Endothelial cell of umbilical vein (primary cell): ENCODE measurements at regions not wholly inside any gene's neighbourhood (a gene's known extent, or its start where the extent isn't known, plus 50 kb on each side); places are given as distances from the start of the nearest gene placed in this dataset.

Experiments used
- BruUV-seq: library from RNA; stranded (reverse); fragments of 400-500 nt; replicated peaks from 2 replicates; lab custom pipeline; 2021; lab: Mats Ljungman, UMichigan
- CTCF ChIA-PET: fragments of 300-600, 350-600 bp; sonication (Branson Sonifier 250); formaldehyde crosslinking; loops from one replicate; lab custom pipeline; 2021; ENCODE audit warnings: antibody characterized with exemption, inconsistent platforms; lab: Charles Lee
- POLR2A ChIA-PET: fragments of 300-600, 350-600 bp; sonication (Branson Sonifier 250); formaldehyde crosslinking; loops from one replicate; lab custom pipeline; 2021; ENCODE audit warnings: antibody characterized with exemption, inconsistent platforms; lab: Charles Lee
- DNase-seq: peaks from one replicate; pipeline ENCODE4 v3.0.0-alpha.2; 2011; ENCODE audit warnings: low read depth, low spot score
- FAIRE-seq: peaks from 2 replicates; lab custom pipeline; 2011; peaks lifted over from hg19 to GRCh38; lab: Jason Lieb, UNC
- H2AFZ ChIP-seq: 2 replicates; pipeline ENCODE4 v1.6.0; 2012; ENCODE audit warnings: low read depth, low read length, control low read depth, inconsistent platforms
- H3K27ac ChIP-seq: 2 replicates; pipeline ENCODE4 v1.5.1; 2011; ENCODE audit warnings: low read depth, mild to moderate bottlenecking, control low read depth, low read length, moderate library complexity; ENCODE audit not compliant: insufficient read depth
- H3K27me3 ChIP-seq, 2 experiments: 2 replicates each; pipeline versions ENCODE4 v1.6.0 to v1.6.1; 2011; ENCODE audit warnings: low read length in 2 of 2, mixed read lengths in 1 of 2; ENCODE audit not compliant: control insufficient read depth in 2 of 2, insufficient read depth in 2 of 2
- H3K36me3 ChIP-seq, 2 experiments: 2 replicates in 1 of 2; 3 replicates in 1 of 2; pipeline ENCODE4 v1.5.1; 2011; ENCODE audit warnings: low read length in 2 of 2, mild to moderate bottlenecking in 1 of 2, moderate library complexity in 1 of 2; ENCODE audit not compliant: control insufficient read depth in 2 of 2, insufficient read depth in 2 of 2; ENCODE audit errors: extremely low read depth in 1 of 2
- H3K4me1 ChIP-seq: 3 replicates; pipeline ENCODE4 v1.5.1; 2011; ENCODE audit warnings: mild to moderate bottlenecking, low read length; ENCODE audit not compliant: control insufficient read depth, insufficient read depth; ENCODE audit errors: extremely low read depth
- H3K4me2 ChIP-seq: 2 replicates; pipeline ENCODE4 v1.6.1; 2011; ENCODE audit warnings: low read length, control low read depth, mixed read lengths; ENCODE audit not compliant: insufficient read depth
- H3K4me3 ChIP-seq, 3 experiments: fragments of 200-600 bp in 1 of 3; sonication (generic), shearing (Covaris generic) in 1 of 3; replicated peaks in 1 of 3; 2 replicates each; pipeline ENCODE4 v1.5.1; 2011 to 2016; ENCODE audit warnings: control low read depth in 3 of 3, low read length in 3 of 3, mild to moderate bottlenecking in 2 of 3, inconsistent platforms in 1 of 3, low read depth in 1 of 3, moderate library complexity in 1 of 3; ENCODE audit not compliant: insufficient read depth in 1 of 3
- H3K79me2 ChIP-seq: 2 replicates; pipeline ENCODE4 v1.6.0; 2012; ENCODE audit warnings: low read length, inconsistent platforms; ENCODE audit not compliant: control insufficient read depth, insufficient read depth
- H3K9ac ChIP-seq: replicated peaks from 2 replicates; pipeline ENCODE3; 2011; ENCODE audit warnings: low read length, control low read depth; ENCODE audit not compliant: insufficient read depth; ENCODE audit errors: extremely low read depth
- H3K9me1 ChIP-seq: replicated peaks from 3 replicates; pipeline ENCODE4 v1.6.0; 2011; ENCODE audit warnings: mild to moderate bottlenecking, low read length; ENCODE audit not compliant: control insufficient read depth, insufficient read depth; ENCODE audit errors: extremely low read depth
- H3K9me3 ChIP-seq: replicated peaks from 2 replicates; pipeline ENCODE4 v1.5.1; 2012; ENCODE audit warnings: low read length, inconsistent platforms; ENCODE audit not compliant: control insufficient read depth, insufficient read depth
- H4K20me1 ChIP-seq: replicated peaks from 2 replicates; pipeline ENCODE3; 2011; ENCODE audit warnings: mild to moderate bottlenecking, low read length; ENCODE audit not compliant: control insufficient read depth, insufficient read depth; ENCODE audit errors: extremely low read depth
- EZH2 ChIP-seq: IDR thresholded peaks from 2 replicates; pipeline ENCODE4 v1.6.1; 2012; ENCODE audit warnings: borderline replicate concordance, low read depth, mild to moderate bottlenecking, moderate library complexity, low read length, inconsistent platforms; ENCODE audit not compliant: severe bottlenecking
- FOS ChIP-seq: IDR thresholded peaks from 2 replicates; pipeline ENCODE4 v1.6.1; 2011; ENCODE audit warnings: mild to moderate bottlenecking, low read length, moderate library complexity, borderline replicate concordance; ENCODE audit not compliant: insufficient read depth
- GATA2 ChIP-seq: IDR thresholded peaks from 2 replicates; pipeline ENCODE4 v1.7.0; 2011; ENCODE audit warnings: low read depth, mild to moderate bottlenecking, moderate library complexity, mixed read lengths, low read length; ENCODE audit not compliant: insufficient read length, insufficient read depth
- MAX ChIP-seq: IDR thresholded peaks from 2 replicates; pipeline ENCODE4 v1.6.1; 2011; ENCODE audit not compliant: insufficient read depth, insufficient read length
- POLR2A ChIP-seq: IDR thresholded peaks from 2 replicates; pipeline ENCODE4 v1.6.1; 2012; ENCODE audit warnings: low read depth, mild to moderate bottlenecking, control low read depth, low read length
- POLR2AphosphoS5 ChIP-seq: IDR thresholded peaks from 2 replicates; pipeline ENCODE4 v1.6.1; 2012; ENCODE audit warnings: low read depth, mild to moderate bottlenecking, control low read depth, low read length, moderate library complexity; ENCODE audit not compliant: insufficient read depth
- dilution Hi-C: fragments of 300-500 bp; cut with MboI; formaldehyde crosslinking; loops from one replicate; pipeline ENCODE4 v1.15.0; 2019; ENCODE audit warnings: low sequenced_read_pairs; ENCODE audit not compliant: extremely low pct_ligation_motif_present
- intact Hi-C: fragments of 100-400 bp; cut with micrococcal nuclease; formaldehyde crosslinking; loops from one replicate; pipeline ENCODE4 v1.10.0; 2022
- TF ChIP-seq, protein P1 (sequence below), 2 donors: IDR thresholded peaks; 1 replicate in 1 of 2; 2 replicates in 1 of 2; pipeline ENCODE4 v1.5.1; 2011; ENCODE audit warnings: low read length in 2 of 2, mild to moderate bottlenecking in 2 of 2, moderate library complexity in 2 of 2, control low read depth in 1 of 2, inconsistent platforms in 1 of 2, low read depth in 1 of 2; ENCODE audit not compliant: insufficient read depth in 1 of 2; ENCODE audit errors: extremely low read depth in 1 of 2

DNA sequence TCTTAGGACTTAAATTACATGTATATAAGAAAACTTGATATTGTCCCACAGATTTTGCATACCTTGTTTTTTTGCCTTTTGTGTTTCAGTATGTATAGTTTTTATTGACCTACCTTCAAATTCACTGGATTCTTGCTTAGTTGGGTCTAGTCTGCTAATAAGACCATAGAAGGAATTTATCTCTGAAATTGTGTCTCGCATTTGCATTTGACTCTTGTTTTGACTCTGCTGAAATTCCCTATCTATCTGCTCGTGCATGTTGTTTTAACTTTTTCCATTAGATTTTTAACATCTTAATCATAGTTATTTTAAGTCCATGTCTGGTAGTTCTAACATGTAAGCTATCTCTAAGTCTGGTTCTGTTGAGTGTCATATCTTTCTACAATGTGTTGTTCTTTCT, 163.9 kb downstream of the SCP2D1 start:
- H3K27me3 ChIP-seq: no peaks in the 10 kb centered on the region
- H3K4me2 ChIP-seq: no peak overlapping the region
- no peak overlapping the region for H3K27ac ChIP-seq
- H3K4me3 ChIP-seq: no peak overlapping the region
- no peaks in the 10 kb centered on the region for H4K20me1 ChIP-seq
- peaks cover 3% of the 10 kb centered on the region for H3K9me3 ChIP-seq
- dilution Hi-C loops (no loop called here), intact Hi-C loops (no loop called here)
- no TSS peak for BruUV-seq
- no peak for FAIRE-seq
- CTCF ChIA-PET: no interaction called here
- H3K9me1 ChIP-seq: no peaks in the 10 kb centered on the region
- H2AFZ ChIP-seq: no peak overlapping the region
- no peak for DNase-seq
- no peak overlapping the region for H3K9ac ChIP-seq
- POLR2A ChIA-PET: no interaction called here
- H3K36me3 ChIP-seq: no peaks in the 10 kb centered on the region
- H3K4me1 ChIP-seq: no peaks in the 10 kb centered on the region
- H3K79me2 ChIP-seq: no peaks in the 10 kb centered on the region
- TF ChIP-seq FOS: no peak
- TF ChIP-seq MAX: no peak
- no peak for TF ChIP-seq POLR2AphosphoS5
- TF ChIP-seq EZH2: no peak
- TF ChIP-seq POLR2A: no peak
- TF ChIP-seq, protein P1, sequence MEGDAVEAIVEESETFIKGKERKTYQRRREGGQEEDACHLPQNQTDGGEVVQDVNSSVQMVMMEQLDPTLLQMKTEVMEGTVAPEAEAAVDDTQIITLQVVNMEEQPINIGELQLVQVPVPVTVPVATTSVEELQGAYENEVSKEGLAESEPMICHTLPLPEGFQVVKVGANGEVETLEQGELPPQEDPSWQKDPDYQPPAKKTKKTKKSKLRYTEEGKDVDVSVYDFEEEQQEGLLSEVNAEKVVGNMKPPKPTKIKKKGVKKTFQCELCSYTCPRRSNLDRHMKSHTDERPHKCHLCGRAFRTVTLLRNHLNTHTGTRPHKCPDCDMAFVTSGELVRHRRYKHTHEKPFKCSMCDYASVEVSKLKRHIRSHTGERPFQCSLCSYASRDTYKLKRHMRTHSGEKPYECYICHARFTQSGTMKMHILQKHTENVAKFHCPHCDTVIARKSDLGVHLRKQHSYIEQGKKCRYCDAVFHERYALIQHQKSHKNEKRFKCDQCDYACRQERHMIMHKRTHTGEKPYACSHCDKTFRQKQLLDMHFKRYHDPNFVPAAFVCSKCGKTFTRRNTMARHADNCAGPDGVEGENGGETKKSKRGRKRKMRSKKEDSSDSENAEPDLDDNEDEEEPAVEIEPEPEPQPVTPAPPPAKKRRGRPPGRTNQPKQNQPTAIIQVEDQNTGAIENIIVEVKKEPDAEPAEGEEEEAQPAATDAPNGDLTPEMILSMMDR (IDR thresholded peaks at IDR 0.05; ENCODE audit: extremely low read depth in 1 of 2, insufficient read depth in 1 of 2, low read depth in 1 of 2, low read length in 2 of 2): no peak
- no peak for TF ChIP-seq GATA2
